ENCODE measurements at regions not wholly inside any gene's neighbourhood (a gene's known extent, or its start where the extent isn't known, plus 50 kb on each side); places are given as distances from the start of the nearest gene placed in this dataset.

DNA sequence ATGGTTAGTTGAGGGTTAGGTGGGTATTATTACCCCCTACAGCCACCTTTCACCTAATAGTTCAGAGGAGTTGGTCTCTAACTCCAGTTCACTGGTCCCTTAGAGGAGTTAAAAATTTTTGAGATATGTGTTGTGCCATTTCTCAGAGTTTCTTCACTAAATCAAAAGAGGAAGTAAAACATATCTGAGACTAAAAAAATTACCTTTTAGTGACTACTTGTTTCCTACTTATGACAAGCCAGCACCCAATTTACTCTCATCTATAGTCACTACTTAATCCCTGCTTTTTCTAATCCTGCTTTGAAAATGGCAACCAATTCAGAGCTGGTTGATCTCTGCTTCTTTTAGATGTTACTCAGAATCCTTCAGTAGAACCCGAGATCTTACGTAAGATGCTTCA lies 1316.8 kb upstream of the B3GALT2 start:
- TF ChIP-seq, protein P1, sequence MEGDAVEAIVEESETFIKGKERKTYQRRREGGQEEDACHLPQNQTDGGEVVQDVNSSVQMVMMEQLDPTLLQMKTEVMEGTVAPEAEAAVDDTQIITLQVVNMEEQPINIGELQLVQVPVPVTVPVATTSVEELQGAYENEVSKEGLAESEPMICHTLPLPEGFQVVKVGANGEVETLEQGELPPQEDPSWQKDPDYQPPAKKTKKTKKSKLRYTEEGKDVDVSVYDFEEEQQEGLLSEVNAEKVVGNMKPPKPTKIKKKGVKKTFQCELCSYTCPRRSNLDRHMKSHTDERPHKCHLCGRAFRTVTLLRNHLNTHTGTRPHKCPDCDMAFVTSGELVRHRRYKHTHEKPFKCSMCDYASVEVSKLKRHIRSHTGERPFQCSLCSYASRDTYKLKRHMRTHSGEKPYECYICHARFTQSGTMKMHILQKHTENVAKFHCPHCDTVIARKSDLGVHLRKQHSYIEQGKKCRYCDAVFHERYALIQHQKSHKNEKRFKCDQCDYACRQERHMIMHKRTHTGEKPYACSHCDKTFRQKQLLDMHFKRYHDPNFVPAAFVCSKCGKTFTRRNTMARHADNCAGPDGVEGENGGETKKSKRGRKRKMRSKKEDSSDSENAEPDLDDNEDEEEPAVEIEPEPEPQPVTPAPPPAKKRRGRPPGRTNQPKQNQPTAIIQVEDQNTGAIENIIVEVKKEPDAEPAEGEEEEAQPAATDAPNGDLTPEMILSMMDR (IDR thresholded peaks at IDR 0.05) = no peak
- H3K4me3 ChIP-seq = no peak overlapping the region
- H3K9me3 ChIP-seq = no peaks in the 10 kb centered on the region
- no peak for DNase-seq
- no peak overlapping the region for H3K27ac ChIP-seq
- no peaks in the 10 kb centered on the region for H3K27me3 ChIP-seq
- H3K4me1 ChIP-seq = no peaks in the 10 kb centered on the region
- intact Hi-C loops (cut with DNase I; ENCODE audit: low total_unique reads) = no loop called here
- H3K36me3 ChIP-seq = no peaks in the 10 kb centered on the region

DNA sequence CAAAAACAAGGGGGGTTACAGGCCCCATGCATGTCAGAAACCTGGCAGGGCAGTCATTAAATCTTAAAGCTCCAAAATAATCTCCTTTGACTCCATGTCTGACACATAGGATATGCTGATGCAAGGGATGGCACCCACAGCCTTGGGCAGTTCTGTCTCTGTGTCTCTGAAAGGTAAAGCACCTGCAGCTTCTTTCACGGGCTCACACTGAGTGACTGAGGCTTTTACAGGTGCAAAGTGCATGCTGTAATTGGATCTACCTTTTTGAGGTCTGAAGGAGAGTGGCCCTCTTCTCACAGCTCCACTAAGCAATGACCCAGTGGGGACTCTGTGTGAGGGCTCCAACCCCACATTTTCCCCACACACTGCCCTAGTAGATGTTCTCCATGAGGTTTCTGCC lies 1309.0 kb upstream of the B3GALT2 start:
- Histone ChIP-seq H3K27me3 (no peaks in the 10 kb centered on the region), H3K27ac (no peak overlapping the region), H3K36me3 (no peaks in the 10 kb centered on the region), H3K4me3 (no peak overlapping the region), H3K4me1 (no peaks in the 10 kb centered on the region), H3K9me3 (no peaks in the 10 kb centered on the region)
- intact Hi-C loops (cut with DNase I; ENCODE audit: low total_unique reads) = no loop called here
- TF ChIP-seq, protein P1 (IDR thresholded peaks at IDR 0.05) = no peak
- no peak for DNase-seq

DNA sequence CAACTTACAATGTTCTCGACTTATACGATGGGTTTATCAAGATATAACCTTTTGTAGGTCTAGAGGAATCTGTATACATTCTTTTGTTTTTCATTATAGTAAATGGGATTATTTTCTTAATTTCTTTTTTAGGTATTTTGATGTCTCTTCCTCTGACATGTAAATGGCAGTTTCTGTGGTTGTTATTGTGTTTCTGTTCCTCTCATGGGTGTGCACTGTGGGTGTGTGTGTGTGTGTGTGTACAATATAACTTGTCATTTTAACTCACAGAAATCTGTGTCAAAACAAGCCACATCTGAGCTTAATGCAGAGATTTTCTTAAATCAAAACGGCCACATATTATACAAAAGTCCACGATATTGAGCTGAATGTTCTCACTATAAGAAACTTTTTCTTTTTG lies 1300.8 kb upstream of the B3GALT2 start:
- Histone ChIP-seq H3K4me3 (no peak overlapping the region), H3K4me1 (no peaks in the 10 kb centered on the region), H3K9me3 (no peaks in the 10 kb centered on the region), H3K27me3 (no peaks in the 10 kb centered on the region), H3K36me3 (no peaks in the 10 kb centered on the region), H3K27ac (no peak overlapping the region)
- DNase-seq = no peak
- TF ChIP-seq, protein P1 (IDR thresholded peaks at IDR 0.05) = no peak
- intact Hi-C loops (cut with DNase I; ENCODE audit: low total_unique reads) = no loop called here

DNA sequence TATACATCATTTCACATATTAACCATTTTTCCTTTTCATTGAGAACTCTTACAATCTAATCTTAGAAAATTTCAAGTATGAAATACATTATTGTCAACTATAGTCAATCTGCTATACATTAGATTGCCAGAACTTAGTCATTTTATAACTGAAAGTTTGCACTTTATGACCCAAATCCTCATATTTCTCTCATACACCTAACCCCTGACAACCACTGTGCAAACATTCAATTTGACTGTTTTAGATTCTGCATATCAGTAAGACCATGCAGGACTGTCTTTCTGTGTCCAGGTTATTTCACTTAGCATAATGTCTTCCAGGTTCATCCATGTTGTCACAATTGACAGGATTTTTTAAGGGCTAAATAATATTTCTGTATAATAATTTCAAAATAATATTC lies 1299.0 kb upstream of the B3GALT2 start:
- H3K4me3 ChIP-seq = no peak overlapping the region
- no peaks in the 10 kb centered on the region for H3K27me3 ChIP-seq
- DNase-seq = no peak
- intact Hi-C loops (cut with DNase I; ENCODE audit: low total_unique reads) = no loop called here
- no peaks in the 10 kb centered on the region for H3K36me3 ChIP-seq
- no peak overlapping the region for H3K27ac ChIP-seq
- no peaks in the 10 kb centered on the region for H3K4me1 ChIP-seq
- TF ChIP-seq, protein P1 (IDR thresholded peaks at IDR 0.05) = no peak
- H3K9me3 ChIP-seq = no peaks in the 10 kb centered on the region

DNA sequence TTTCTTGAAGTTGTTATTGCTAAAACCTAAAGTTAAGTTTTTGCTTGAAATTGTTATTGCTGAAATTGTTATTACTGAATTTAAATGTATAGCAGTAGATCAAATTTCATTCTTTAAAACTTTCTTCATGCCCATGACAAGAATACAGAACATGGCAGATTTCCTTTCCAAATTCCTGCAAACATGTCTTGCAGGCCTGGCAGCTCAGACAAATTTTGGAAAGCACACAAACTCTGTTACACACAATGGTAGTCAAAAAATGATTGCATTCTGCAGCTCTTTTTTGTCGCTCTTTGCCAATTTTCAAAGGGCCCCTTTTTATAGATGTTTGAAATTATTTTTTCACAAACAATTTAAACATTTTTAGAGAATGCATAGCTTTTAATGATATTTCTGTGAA lies 1292.3 kb upstream of the B3GALT2 start:
- H3K27me3 ChIP-seq = no peaks in the 10 kb centered on the region
- no peaks in the 10 kb centered on the region for H3K9me3 ChIP-seq
- TF ChIP-seq, protein P1 (IDR thresholded peaks at IDR 0.05) = no peak
- no peaks in the 10 kb centered on the region for H3K4me1 ChIP-seq
- no peaks in the 10 kb centered on the region for H3K36me3 ChIP-seq
- no peak overlapping the region for H3K4me3 ChIP-seq
- no peak overlapping the region for H3K27ac ChIP-seq
- intact Hi-C loops (cut with DNase I; ENCODE audit: low total_unique reads) = no loop called here
- no peak for DNase-seq

DNA sequence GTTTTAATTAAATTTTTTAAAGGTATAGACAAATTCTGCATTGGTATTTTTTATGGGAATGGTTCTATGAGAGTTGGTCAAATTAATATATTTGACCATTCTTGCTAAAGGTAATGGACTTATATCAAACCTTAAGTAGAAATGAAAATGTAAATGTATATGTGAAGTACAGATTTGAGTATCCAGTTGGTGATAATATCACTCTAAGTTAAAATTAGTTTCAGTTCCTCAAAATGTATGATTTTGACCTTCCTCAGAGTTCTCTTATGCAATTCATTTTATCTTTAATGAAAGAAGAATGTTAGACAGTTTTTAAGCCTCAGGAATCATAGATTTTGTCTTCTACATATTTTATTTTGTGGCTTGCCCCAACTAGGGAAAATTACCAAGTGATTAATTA lies 1291.5 kb upstream of the B3GALT2 start:
- no peaks in the 10 kb centered on the region for H3K27me3 ChIP-seq
- TF ChIP-seq, protein P1 (IDR thresholded peaks at IDR 0.05) = no peak
- DNase-seq = no peak
- no peak overlapping the region for H3K27ac ChIP-seq
- no peak overlapping the region for H3K4me3 ChIP-seq
- H3K36me3 ChIP-seq = no peaks in the 10 kb centered on the region
- intact Hi-C loops (cut with DNase I; ENCODE audit: low total_unique reads) = no loop called here
- H3K9me3 ChIP-seq = no peaks in the 10 kb centered on the region
- H3K4me1 ChIP-seq = no peaks in the 10 kb centered on the region

All from tibial artery (tissue), 4 donors.